ENCODE measurements at regions not wholly inside any gene's neighbourhood (a gene's known extent, or its start where the extent isn't known, plus 50 kb on each side); places are given as distances from the start of the nearest gene placed in this dataset.

DNA sequence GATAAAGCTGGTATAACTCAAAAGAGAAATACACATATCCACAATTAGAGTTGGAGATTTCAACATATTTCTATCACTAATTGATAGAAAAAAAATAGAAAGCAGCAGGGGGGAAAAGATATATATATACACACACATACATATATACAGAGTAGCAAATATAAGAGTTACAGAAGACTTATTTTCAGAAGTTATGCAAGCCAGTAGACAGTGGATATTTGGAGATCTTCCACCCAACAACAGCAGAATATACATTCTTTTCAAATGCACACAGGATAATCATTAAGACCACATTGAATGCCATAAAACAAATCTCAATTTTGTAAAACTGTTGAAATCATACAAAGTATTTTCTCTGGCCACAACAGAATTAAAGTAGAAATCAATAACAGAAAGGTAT lies 192.8 kb downstream of the LACC1 start:
- H3K27me3 Mint-ChIP-seq (ENCODE audit: insufficient read depth): no peaks in the 10 kb centered on the region
- no peaks in the 10 kb centered on the region for H3K36me3 ChIP-seq (ENCODE audit: control insufficient read depth, insufficient read depth, low read length)
- no peaks in the 10 kb centered on the region for H3K4me1 ChIP-seq (ENCODE audit: control insufficient read depth, insufficient read depth, low read length)
- H3K9me3 ChIP-seq (ENCODE audit: control insufficient read depth, low read length): peaks cover 15% of the 10 kb centered on the region
- H3K27ac Mint-ChIP-seq: no peak overlapping the region
- no peak overlapping the region for H3K4me3 ChIP-seq (ENCODE audit: low read length)
- H3K4me1 Mint-ChIP-seq: peaks cover 24% of the 10 kb centered on the region
- peaks cover 20% of the 10 kb centered on the region for H3K9me3 Mint-ChIP-seq
- H3K4me3 Mint-ChIP-seq: no peak overlapping the region
- TF ChIP-seq, protein P1, sequence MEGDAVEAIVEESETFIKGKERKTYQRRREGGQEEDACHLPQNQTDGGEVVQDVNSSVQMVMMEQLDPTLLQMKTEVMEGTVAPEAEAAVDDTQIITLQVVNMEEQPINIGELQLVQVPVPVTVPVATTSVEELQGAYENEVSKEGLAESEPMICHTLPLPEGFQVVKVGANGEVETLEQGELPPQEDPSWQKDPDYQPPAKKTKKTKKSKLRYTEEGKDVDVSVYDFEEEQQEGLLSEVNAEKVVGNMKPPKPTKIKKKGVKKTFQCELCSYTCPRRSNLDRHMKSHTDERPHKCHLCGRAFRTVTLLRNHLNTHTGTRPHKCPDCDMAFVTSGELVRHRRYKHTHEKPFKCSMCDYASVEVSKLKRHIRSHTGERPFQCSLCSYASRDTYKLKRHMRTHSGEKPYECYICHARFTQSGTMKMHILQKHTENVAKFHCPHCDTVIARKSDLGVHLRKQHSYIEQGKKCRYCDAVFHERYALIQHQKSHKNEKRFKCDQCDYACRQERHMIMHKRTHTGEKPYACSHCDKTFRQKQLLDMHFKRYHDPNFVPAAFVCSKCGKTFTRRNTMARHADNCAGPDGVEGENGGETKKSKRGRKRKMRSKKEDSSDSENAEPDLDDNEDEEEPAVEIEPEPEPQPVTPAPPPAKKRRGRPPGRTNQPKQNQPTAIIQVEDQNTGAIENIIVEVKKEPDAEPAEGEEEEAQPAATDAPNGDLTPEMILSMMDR (conservative IDR thresholded peaks at IDR 0.05): no peak
- H3K27ac ChIP-seq (ENCODE audit: low read depth, low read length): no peak overlapping the region
- no peaks in the 10 kb centered on the region for H3K27me3 ChIP-seq (ENCODE audit: control insufficient read depth, insufficient read depth, low read length, poor library complexity, severe bottlenecking)
- H3K36me3 Mint-ChIP-seq (ENCODE audit: low read depth): peaks cover 2% of the 10 kb centered on the region
- H3K9ac ChIP-seq (ENCODE audit: extremely low read depth, low read length, poor library complexity, severe bottlenecking): no peak overlapping the region
- DNase-seq: no peak

DNA sequence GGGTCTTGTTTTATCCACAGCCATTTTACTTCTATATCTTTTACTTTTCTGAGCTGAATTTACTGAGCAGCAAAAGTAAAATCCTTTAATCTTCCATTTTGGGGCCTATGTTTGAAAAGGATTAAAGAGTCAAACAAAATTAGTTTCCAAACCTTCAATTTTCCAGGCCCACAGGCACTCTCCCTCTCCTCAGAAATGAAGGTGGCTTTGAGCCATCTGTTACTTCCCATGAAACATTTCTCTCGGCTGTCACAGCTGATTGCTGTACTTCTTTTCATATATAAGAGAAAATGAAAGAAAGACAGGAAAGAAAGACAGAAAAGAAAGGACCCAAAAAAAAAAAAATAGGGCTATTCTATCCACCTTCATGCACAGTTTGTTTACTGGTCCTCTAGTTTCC lies 194.9 kb downstream of the LACC1 start:
- Mint-ChIP-seq H3K4me1 (peaks cover 36% of the 10 kb centered on the region), H3K4me3 (no peak overlapping the region), H3K27ac (no peak overlapping the region), H3K36me3 (ENCODE audit: low read depth) (peaks cover 2% of the 10 kb centered on the region), H3K27me3 (ENCODE audit: insufficient read depth) (no peaks in the 10 kb centered on the region), H3K9me3 (peaks cover 19% of the 10 kb centered on the region)
- Histone ChIP-seq H3K4me1 (ENCODE audit: control insufficient read depth, insufficient read depth, low read length) (peaks cover 7% of the 10 kb centered on the region), H3K4me3 (ENCODE audit: low read length) (no peak overlapping the region), H3K9ac (ENCODE audit: extremely low read depth, low read length, poor library complexity, severe bottlenecking) (no peak overlapping the region), H3K9me3 (ENCODE audit: control insufficient read depth, low read length) (peaks cover 15% of the 10 kb centered on the region), H3K27me3 (ENCODE audit: control insufficient read depth, insufficient read depth, low read length, poor library complexity, severe bottlenecking) (no peaks in the 10 kb centered on the region), H3K36me3 (ENCODE audit: control insufficient read depth, insufficient read depth, low read length) (no peaks in the 10 kb centered on the region), H3K27ac (ENCODE audit: low read depth, low read length) (no peak overlapping the region)
- TF ChIP-seq, protein P1 (conservative IDR thresholded peaks at IDR 0.05): no peak
- WGBS, 2 experiments (ENCODE audit: insufficient coverage in 1 of 2, insufficient read length in 1 of 2): 80% methylated on average over 1 of the region's 1 CpG; no CpG with 5 or more reads in 1 of the 2 experiments
- DNase-seq: no peak

DNA sequence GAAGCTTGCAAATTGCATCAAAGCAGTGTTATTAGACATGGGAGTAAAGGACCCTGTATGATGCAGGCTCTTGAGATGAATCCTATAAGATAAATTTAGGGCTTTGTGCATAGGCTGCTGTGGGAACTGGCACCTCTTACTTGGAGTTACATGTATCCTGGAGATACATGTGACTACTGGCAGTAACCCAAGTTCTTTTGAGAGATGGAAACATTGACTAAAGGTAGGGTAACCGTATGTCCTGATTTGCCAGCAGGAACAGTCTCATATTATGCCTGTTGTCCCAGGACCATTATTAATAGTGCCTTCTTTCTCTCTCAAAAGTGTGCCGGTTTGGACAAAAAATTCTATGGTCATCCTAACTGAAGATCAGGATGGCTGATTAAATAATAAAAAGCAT lies 195.4 kb downstream of the LACC1 start:
- TF ChIP-seq, protein P1 (conservative IDR thresholded peaks at IDR 0.05): no peak
- no peaks in the 10 kb centered on the region for H3K36me3 ChIP-seq (ENCODE audit: control insufficient read depth, insufficient read depth, low read length)
- peaks cover 7% of the 10 kb centered on the region for H3K4me1 ChIP-seq (ENCODE audit: control insufficient read depth, insufficient read depth, low read length)
- no peaks in the 10 kb centered on the region for H3K27me3 Mint-ChIP-seq (ENCODE audit: insufficient read depth)
- H3K27ac Mint-ChIP-seq: no peak overlapping the region
- DNase-seq: no peak
- H3K9me3 Mint-ChIP-seq: peaks cover 23% of the 10 kb centered on the region
- H3K9me3 ChIP-seq (ENCODE audit: control insufficient read depth, low read length): peaks cover 15% of the 10 kb centered on the region
- peaks cover 40% of the 10 kb centered on the region for H3K4me1 Mint-ChIP-seq
- H3K4me3 ChIP-seq (ENCODE audit: low read length): no peak overlapping the region
- WGBS, 2 experiments (ENCODE audit: insufficient coverage in 1 of 2, insufficient read length in 1 of 2): 88 to 100% methylated on average over 1 to 2 of the region's 2 CpGs
- no peak overlapping the region for H3K9ac ChIP-seq (ENCODE audit: extremely low read depth, low read length, poor library complexity, severe bottlenecking)
- no peak overlapping the region for H3K4me3 Mint-ChIP-seq
- H3K36me3 Mint-ChIP-seq (ENCODE audit: low read depth): peaks cover 2% of the 10 kb centered on the region
- H3K27ac ChIP-seq (ENCODE audit: low read depth, low read length): no peak overlapping the region
- no peaks in the 10 kb centered on the region for H3K27me3 ChIP-seq (ENCODE audit: control insufficient read depth, insufficient read depth, low read length, poor library complexity, severe bottlenecking)

Data from endodermal cell (in vitro differentiated cells).